OCI-LY3 (cell line): ENCODE measurements at regions not wholly inside any gene's neighbourhood (a gene's known extent, or its start where the extent isn't known, plus 50 kb on each side); places are given as distances from the start of the nearest gene placed in this dataset.

ENCODE experiments used
- CTCF ChIP-seq: fragments of 200-600, 300-600 bp; sonication (generic); IDR thresholded peaks from 2 replicates; pipeline ENCODE4 v1.5.1; 2014; ENCODE audit warnings: antibody characterized with exemption, low read length, low read depth
- EZH2phosphoT487 ChIP-seq: fragments of 200-600 bp; shearing (Covaris generic); IDR thresholded peaks from 2 replicates; pipeline ENCODE4 v1.6.1; 2018; ENCODE audit warnings: antibody characterized with exemption, mixed run types, low read depth

GRCh38 chr2:219722276-219722879 lies 94.9 kb downstream of the SLC4A3 start:
- no peak for TF ChIP-seq CTCF
- TF ChIP-seq EZH2phosphoT487 = no peak
